GM18868 (cell line): ENCODE measurements at regions not wholly inside any gene's neighbourhood (a gene's known extent, or its start where the extent isn't known, plus 50 kb on each side); places are given as distances from the start of the nearest gene placed in this dataset.
"Not testable (repeated sequence)": the region's sequence is repeated elsewhere in the genome, so short reads cannot be mapped to it uniquely, and the experiment has no call there.

ENCODE experiments used
- ATAC-seq: cut with Tn5 transposase; IDR thresholded peaks from one replicate; pipeline ENCODE4 v1.9.1; 2021; ENCODE audit warnings: mild to moderate bottlenecking, moderate library complexity; ENCODE audit not compliant: unreplicated experiment

GRCh38 chr9:11141357-11141756, 528.6 kb upstream of the PTPRD start:
- no peak for ATAC-seq

- ATAC-seq, result no peak
Observed at GRCh38 chr9:11142965-11143738, 530.4 kb upstream of the PTPRD start.

- no peak for ATAC-seq
Observed at GRCh38 chr9:11144746-11145145, 531.9 kb upstream of the PTPRD start.

- ATAC-seq, result no peak
Observed at GRCh38 chr9:11148189-11148588, 535.4 kb upstream of the PTPRD start.

- no peak for ATAC-seq
Observed at GRCh38 chr9:11149065-11149464, 536.3 kb upstream of the PTPRD start.

GRCh38 chr9:11158063-11158462, 545.3 kb upstream of the PTPRD start:
- ATAC-seq, result no peak

GRCh38 chr9:11158676-11159075, 545.9 kb upstream of the PTPRD start:
- no peak for ATAC-seq

- no peak for ATAC-seq
Observed at GRCh38 chr9:11159318-11159862, 546.6 kb upstream of the PTPRD start.

- no peak for ATAC-seq
Observed at GRCh38 chr9:11163843-11164242, 551.0 kb upstream of the PTPRD start.

- no peak for ATAC-seq
Observed at GRCh38 chr9:11182001-11182400, 569.2 kb upstream of the PTPRD start.

GRCh38 chr9:11190719-11191118, 577.9 kb upstream of the PTPRD start:
- ATAC-seq, result no peak

GRCh38 chr9:11192993-11193392, 580.2 kb upstream of the PTPRD start:
- no peak for ATAC-seq

- ATAC-seq, result no peak
Observed at GRCh38 chr9:11194246-11194645, 581.4 kb upstream of the PTPRD start.

- ATAC-seq, result not testable (repeated sequence)
Observed at GRCh38 chr9:11196840-11197365, 584.1 kb upstream of the PTPRD start.

- ATAC-seq, result no peak
Observed at GRCh38 chr9:11199335-11199734, 586.5 kb upstream of the PTPRD start.

- no peak for ATAC-seq
Observed at GRCh38 chr9:11204521-11204920, 591.7 kb upstream of the PTPRD start.

- ATAC-seq, result no peak
Observed at GRCh38 chr9:11206925-11207324, 594.1 kb upstream of the PTPRD start.

GRCh38 chr9:11233696-11234095, 620.9 kb upstream of the PTPRD start:
- no peak for ATAC-seq

GRCh38 chr9:11235061-11235460, 622.3 kb upstream of the PTPRD start:
- no peak for ATAC-seq

GRCh38 chr9:11241779-11242178, 629.0 kb upstream of the PTPRD start:
- ATAC-seq, result no peak

GRCh38 chr9:11257992-11258391, 645.2 kb upstream of the PTPRD start:
- ATAC-seq, result no peak

GRCh38 chr9:11269036-11269435, 656.2 kb upstream of the PTPRD start:
- no peak for ATAC-seq
